GM19238 (cell line): ENCODE measurements at regions not wholly inside any gene's neighbourhood (a gene's known extent, or its start where the extent isn't known, plus 50 kb on each side); places are given as distances from the start of the nearest gene placed in this dataset.

Experiments used
- DNase-seq: peaks from one replicate; pipeline ENCODE4 v3.0.0; 2011; ENCODE audit warnings: low spot score; ENCODE audit not compliant: insufficient read length

GRCh38 chr12:87841935-87842334, 187.3 kb downstream of the C12orf50 start:
- DNase-seq = no peak

- no peak for DNase-seq
These were observed 193.0 kb downstream of the C12orf50 start for GRCh38 chr12:87836190-87836589.

GRCh38 chr12:87828382-87828973, 200.7 kb downstream of the C12orf50 start:
- no peak for DNase-seq

- no peak for DNase-seq
These were observed 201.4 kb downstream of the C12orf50 start for GRCh38 chr12:87827638-87828264.

- no peak for DNase-seq
These were observed 206.3 kb downstream of the C12orf50 start for GRCh38 chr12:87822923-87823322.

- DNase-seq = no peak
These were observed 208.5 kb downstream of the C12orf50 start for GRCh38 chr12:87820524-87821202.

- DNase-seq = no peak
These were observed 210.8 kb downstream of the C12orf50 start for GRCh38 chr12:87818441-87818840.

GRCh38 chr12:87815771-87816585, 213.2 kb downstream of the C12orf50 start:
- no peak for DNase-seq

GRCh38 chr12:87814625-87815024, 214.6 kb downstream of the C12orf50 start:
- no peak for DNase-seq

GRCh38 chr12:87813476-87814234, 215.5 kb downstream of the C12orf50 start:
- DNase-seq = no peak

- DNase-seq = no peak
These were observed 216.5 kb downstream of the C12orf50 start for GRCh38 chr12:87812681-87813080.

- DNase-seq = no peak
These were observed 217.2 kb downstream of the C12orf50 start for GRCh38 chr12:87812030-87812429.

- DNase-seq = no peak
These were observed 219.3 kb downstream of the C12orf50 start for GRCh38 chr12:87809916-87810315.

- no peak for DNase-seq
These were observed 222.1 kb downstream of the C12orf50 start for GRCh38 chr12:87807086-87807485.

GRCh38 chr12:87806310-87806709, 222.9 kb downstream of the C12orf50 start:
- DNase-seq = no peak

- DNase-seq = no peak
These were observed 224.8 kb downstream of the C12orf50 start for GRCh38 chr12:87804386-87804785.

GRCh38 chr12:87802721-87803011, 226.5 kb downstream of the C12orf50 start:
- DNase-seq = no peak

- DNase-seq = no peak
These were observed 227.1 kb downstream of the C12orf50 start for GRCh38 chr12:87801860-87802720.

- no peak for DNase-seq
These were observed 232.2 kb downstream of the C12orf50 start for GRCh38 chr12:87796961-87797516.

GRCh38 chr12:87795555-87795954, 233.6 kb downstream of the C12orf50 start:
- DNase-seq = no peak
